ENCODE measurements at regions not wholly inside any gene's neighbourhood (a gene's known extent, or its start where the extent isn't known, plus 50 kb on each side); places are given as distances from the start of the nearest gene placed in this dataset.

GRCh38 chr10:111370101-111370500 lies 293.3 kb downstream of the ADRA2A start:
- TF ChIP-seq NR3C1 (CRISPR knock-in tag; conservative IDR thresholded peaks at IDR 0.05; ENCODE audit: low read depth) (no peak), USF1 (CRISPR knock-in tag; IDR thresholded peaks at IDR 0.05) (no peak), CTCF (IDR thresholded peaks at IDR 0.05) (no peak), CREM (CRISPR knock-in tag; IDR thresholded peaks at IDR 0.05) (no peak)

All from WTC11 (cell line).